OCI-LY1 (cell line): ENCODE measurements at regions not wholly inside any gene's neighbourhood (a gene's known extent, or its start where the extent isn't known, plus 50 kb on each side); places are given as distances from the start of the nearest gene placed in this dataset.

Experiments
- H2AFZ ChIP-seq: fragments of 200-600 bp; sonication (generic), shearing (Covaris generic); 2 replicates; pipeline ENCODE4 v1.6.0; 2014; ENCODE audit warnings: antibody characterized with exemption, mild to moderate bottlenecking, low read length
- H3F3A ChIP-seq: fragments of 200-600 bp; sonication (generic), shearing (Covaris generic); 2 replicates; pipeline ENCODE4 v1.6.0; 2014; ENCODE audit warnings: mild to moderate bottlenecking, antibody characterized with exemption, low read length, moderate library complexity; ENCODE audit not compliant: insufficient read depth
- H3K27ac ChIP-seq: fragments of 200-600 bp; sonication (generic); 2 replicates; pipeline ENCODE4 v1.5.1; 2014; ENCODE audit warnings: low read length, mixed run types, mild to moderate bottlenecking, low read depth; ENCODE audit not compliant: poor library complexity, severe bottlenecking
- H3K27me3 ChIP-seq: fragments of 200-600 bp; sonication (generic); 2 replicates; pipeline ENCODE4 v1.6.0; 2014; ENCODE audit warnings: antibody characterized with exemption, mild to moderate bottlenecking, low read length, moderate library complexity; ENCODE audit not compliant: insufficient read depth
- H3K36me3 ChIP-seq: fragments of 200-600 bp; sonication (generic); 2 replicates; pipeline ENCODE4 v1.6.1; 2014; ENCODE audit warnings: mild to moderate bottlenecking, antibody characterized with exemption, low read length, moderate library complexity, mixed read lengths; ENCODE audit not compliant: insufficient read depth
- H3K4me1 ChIP-seq: fragments of 200-600 bp; sonication (generic); 2 replicates; pipeline ENCODE4 v1.5.1; 2014; ENCODE audit warnings: mild to moderate bottlenecking, low read length, moderate library complexity; ENCODE audit not compliant: insufficient read depth, severe bottlenecking
- H3K4me2 ChIP-seq: fragments of 200-600 bp; sonication (generic), shearing (Covaris generic); 2 replicates; pipeline ENCODE4 v1.6.1; 2014; ENCODE audit warnings: low read length
- H3K4me3 ChIP-seq: fragments of 200-600 bp; sonication (generic); 2 replicates; pipeline ENCODE4 v1.5.1; 2014; ENCODE audit warnings: low read length, low read depth, mild to moderate bottlenecking, mixed read lengths; ENCODE audit not compliant: poor library complexity, severe bottlenecking
- H3K79me2 ChIP-seq: fragments of 200-600 bp; shearing (Covaris generic); 2 replicates; pipeline ENCODE4 v1.6.1; 2016; ENCODE audit warnings: mixed run types, low read length, mixed read lengths; ENCODE audit not compliant: insufficient read depth
- H3K9ac ChIP-seq: fragments of 200-600 bp; sonication (generic), shearing (Covaris generic); 2 replicates; pipeline ENCODE4 v1.6.1; 2014; ENCODE audit warnings: mild to moderate bottlenecking, low read length, mixed read lengths
- H3K9me2 ChIP-seq: fragments of 200-600 bp; sonication (generic), shearing (Covaris generic); 2 replicates; pipeline ENCODE4 v1.6.1; 2014; ENCODE audit warnings: low read depth, mild to moderate bottlenecking, low read length, mixed read lengths
- H3K9me3 ChIP-seq: fragments of 200-600 bp; shearing (Covaris generic); 2 replicates; pipeline ENCODE4 v1.6.1; 2014; ENCODE audit warnings: low read length, mixed read lengths
- H4K20me1 ChIP-seq: fragments of 200-600 bp; sonication (generic), shearing (Covaris generic); 2 replicates; pipeline ENCODE4 v1.6.0; 2016; ENCODE audit warnings: mild to moderate bottlenecking, low read length; ENCODE audit not compliant: insufficient read depth
- EZH2 ChIP-seq: fragments of 200-600 bp; sonication (generic), shearing (Covaris generic); IDR thresholded peaks from 2 replicates; pipeline ENCODE4 v1.8.0; 2017; ENCODE audit warnings: borderline replicate concordance, mixed run types, mild to moderate bottlenecking, antibody characterized with exemption, low read length, moderate library complexity, mixed read lengths
- TF ChIP-seq, protein P1 (sequence below): fragments of 200-600 bp; sonication (generic), shearing (Covaris generic); IDR thresholded peaks from 2 replicates; pipeline ENCODE4 v1.5.1; 2017; ENCODE audit warnings: mild to moderate bottlenecking, antibody characterized with exemption, low read length, moderate library complexity, mixed read lengths

DNA sequence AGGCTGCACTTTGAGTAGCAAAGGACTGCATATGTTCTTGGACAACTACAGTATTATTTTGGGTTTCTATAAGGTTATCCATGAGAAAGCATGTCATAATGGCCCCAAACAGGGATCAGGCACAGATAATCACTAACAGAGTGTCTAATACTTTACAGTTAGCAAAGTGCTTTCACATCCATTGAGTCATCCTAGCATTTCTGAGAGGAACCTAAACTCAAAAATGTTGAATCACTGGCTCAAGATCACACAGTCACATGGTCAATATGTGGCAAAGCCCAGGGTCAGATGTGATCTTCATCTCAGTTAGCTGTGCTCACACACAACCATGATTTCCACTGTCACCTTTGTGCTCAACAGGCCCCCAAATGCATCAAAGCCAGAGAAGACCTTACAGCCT is 156.1 kb upstream of the VRK2 start:
- no peaks in the 10 kb centered on the region for H3K36me3 ChIP-seq
- no peaks in the 10 kb centered on the region for H3K4me1 ChIP-seq
- TF ChIP-seq EZH2: no peak
- TF ChIP-seq, protein P1, sequence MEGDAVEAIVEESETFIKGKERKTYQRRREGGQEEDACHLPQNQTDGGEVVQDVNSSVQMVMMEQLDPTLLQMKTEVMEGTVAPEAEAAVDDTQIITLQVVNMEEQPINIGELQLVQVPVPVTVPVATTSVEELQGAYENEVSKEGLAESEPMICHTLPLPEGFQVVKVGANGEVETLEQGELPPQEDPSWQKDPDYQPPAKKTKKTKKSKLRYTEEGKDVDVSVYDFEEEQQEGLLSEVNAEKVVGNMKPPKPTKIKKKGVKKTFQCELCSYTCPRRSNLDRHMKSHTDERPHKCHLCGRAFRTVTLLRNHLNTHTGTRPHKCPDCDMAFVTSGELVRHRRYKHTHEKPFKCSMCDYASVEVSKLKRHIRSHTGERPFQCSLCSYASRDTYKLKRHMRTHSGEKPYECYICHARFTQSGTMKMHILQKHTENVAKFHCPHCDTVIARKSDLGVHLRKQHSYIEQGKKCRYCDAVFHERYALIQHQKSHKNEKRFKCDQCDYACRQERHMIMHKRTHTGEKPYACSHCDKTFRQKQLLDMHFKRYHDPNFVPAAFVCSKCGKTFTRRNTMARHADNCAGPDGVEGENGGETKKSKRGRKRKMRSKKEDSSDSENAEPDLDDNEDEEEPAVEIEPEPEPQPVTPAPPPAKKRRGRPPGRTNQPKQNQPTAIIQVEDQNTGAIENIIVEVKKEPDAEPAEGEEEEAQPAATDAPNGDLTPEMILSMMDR: no peak

DNA sequence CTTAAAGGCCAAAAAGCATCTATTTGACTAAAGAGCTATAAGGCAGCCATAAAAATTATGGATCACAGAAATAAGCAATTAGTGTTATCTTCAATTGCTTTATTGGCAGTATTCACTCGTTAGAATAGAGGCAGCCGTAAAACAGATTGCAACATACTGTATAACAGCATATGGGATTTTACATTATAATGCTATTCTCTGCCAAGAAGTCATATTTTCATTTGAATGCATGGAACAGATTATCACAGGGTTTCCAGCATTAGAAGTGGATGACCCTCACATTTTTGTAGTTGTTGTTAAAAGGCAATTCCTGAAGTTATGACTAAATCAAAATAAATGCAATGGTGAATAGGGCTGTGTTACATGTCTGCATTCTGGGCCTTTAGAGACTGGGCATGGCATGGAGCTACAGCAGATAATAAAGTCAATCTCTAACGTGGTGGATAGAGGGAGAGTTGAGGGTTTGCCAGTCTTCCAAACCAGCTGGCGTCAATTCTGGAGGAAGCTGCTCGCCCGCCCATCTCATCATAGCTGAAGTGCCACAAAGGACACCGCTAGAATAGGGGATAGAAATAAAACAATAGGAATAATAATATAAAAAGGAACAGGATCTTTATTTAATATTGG is 155.4 kb upstream of the VRK2 start:
- H3K9me3 ChIP-seq: no peaks in the 10 kb centered on the region
- H2AFZ ChIP-seq: no peak overlapping the region
- H4K20me1 ChIP-seq: no peaks in the 10 kb centered on the region
- H3K79me2 ChIP-seq: no peaks in the 10 kb centered on the region
- no peaks in the 10 kb centered on the region for H3K9me2 ChIP-seq
- H3K4me2 ChIP-seq: no peak overlapping the region
- H3K4me1 ChIP-seq: no peaks in the 10 kb centered on the region
- H3K27me3 ChIP-seq: no peaks in the 10 kb centered on the region
- no peaks in the 10 kb centered on the region for H3F3A ChIP-seq
- TF ChIP-seq, protein P1: no peak
- no peak for TF ChIP-seq EZH2
- no peak overlapping the region for H3K9ac ChIP-seq
- no peak overlapping the region for H3K27ac ChIP-seq
- no peak overlapping the region for H3K4me3 ChIP-seq
- H3K36me3 ChIP-seq: no peaks in the 10 kb centered on the region

More for the DNA sequence above, 156.1 kb upstream of the VRK2 start:
- no peak overlapping the region for H3K4me2 ChIP-seq
- no peaks in the 10 kb centered on the region for H3K27me3 ChIP-seq
- H3F3A ChIP-seq: no peaks in the 10 kb centered on the region
- H3K9me2 ChIP-seq: no peaks in the 10 kb centered on the region
- H3K4me3 ChIP-seq: no peak overlapping the region
- H3K9ac ChIP-seq: no peak overlapping the region
- no peaks in the 10 kb centered on the region for H3K79me2 ChIP-seq
- no peak overlapping the region for H3K27ac ChIP-seq
- H2AFZ ChIP-seq: no peak overlapping the region
- no peaks in the 10 kb centered on the region for H4K20me1 ChIP-seq
- H3K9me3 ChIP-seq: no peaks in the 10 kb centered on the region

DNA sequence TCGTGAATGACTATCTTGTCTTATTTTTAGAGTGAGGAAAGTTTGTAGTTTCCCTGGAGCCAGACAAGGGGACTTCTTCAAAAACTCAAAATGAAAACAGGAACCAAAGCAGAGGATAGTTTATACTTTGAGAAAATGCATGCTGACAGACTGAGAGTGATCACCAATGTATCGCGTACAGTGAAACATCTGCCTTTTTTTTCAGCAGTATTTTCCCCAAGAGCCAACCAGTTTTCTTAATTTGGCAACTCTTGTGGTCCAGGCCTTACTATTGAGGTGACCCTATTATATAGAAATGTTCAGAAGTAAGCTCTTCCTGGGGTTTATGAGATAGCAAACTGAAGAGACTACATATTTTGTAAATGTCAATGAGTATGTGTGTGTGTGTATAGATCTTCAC is 153.7 kb upstream of the VRK2 start:
- no peak overlapping the region for H3K4me3 ChIP-seq
- H3K79me2 ChIP-seq: no peaks in the 10 kb centered on the region
- no peaks in the 10 kb centered on the region for H4K20me1 ChIP-seq
- no peaks in the 10 kb centered on the region for H3F3A ChIP-seq
- no peaks in the 10 kb centered on the region for H3K36me3 ChIP-seq
- no peak overlapping the region for H3K27ac ChIP-seq
- H3K9me3 ChIP-seq: no peaks in the 10 kb centered on the region
- no peak for TF ChIP-seq EZH2
- TF ChIP-seq, protein P1: no peak
- no peak overlapping the region for H3K9ac ChIP-seq
- no peak overlapping the region for H2AFZ ChIP-seq
- H3K27me3 ChIP-seq: no peaks in the 10 kb centered on the region
- H3K4me2 ChIP-seq: no peak overlapping the region
- no peaks in the 10 kb centered on the region for H3K4me1 ChIP-seq
- H3K9me2 ChIP-seq: no peaks in the 10 kb centered on the region
